T-helper 1 cell treated with Interleukin-12 subunit alpha and Interleukin-12 subunit beta and Interleukin-4 antibody, amounts not matched to agents 30 ng/mL and 1 ng/mL, for 36 hours (primary cell): ENCODE measurements at regions not wholly inside any gene's neighbourhood (a gene's known extent, or its start where the extent isn't known, plus 50 kb on each side); places are given as distances from the start of the nearest gene placed in this dataset.
"Not testable (repeated sequence)": the region's sequence is repeated elsewhere in the genome, so short reads cannot be mapped to it uniquely, and the experiment has no call there.

Source experiments
- intact Hi-C: fragments of 100-400 bp; cut with micrococcal nuclease; formaldehyde crosslinking; loops from one replicate; pipeline ENCODE4 v1.15.1; 2024

DNA sequence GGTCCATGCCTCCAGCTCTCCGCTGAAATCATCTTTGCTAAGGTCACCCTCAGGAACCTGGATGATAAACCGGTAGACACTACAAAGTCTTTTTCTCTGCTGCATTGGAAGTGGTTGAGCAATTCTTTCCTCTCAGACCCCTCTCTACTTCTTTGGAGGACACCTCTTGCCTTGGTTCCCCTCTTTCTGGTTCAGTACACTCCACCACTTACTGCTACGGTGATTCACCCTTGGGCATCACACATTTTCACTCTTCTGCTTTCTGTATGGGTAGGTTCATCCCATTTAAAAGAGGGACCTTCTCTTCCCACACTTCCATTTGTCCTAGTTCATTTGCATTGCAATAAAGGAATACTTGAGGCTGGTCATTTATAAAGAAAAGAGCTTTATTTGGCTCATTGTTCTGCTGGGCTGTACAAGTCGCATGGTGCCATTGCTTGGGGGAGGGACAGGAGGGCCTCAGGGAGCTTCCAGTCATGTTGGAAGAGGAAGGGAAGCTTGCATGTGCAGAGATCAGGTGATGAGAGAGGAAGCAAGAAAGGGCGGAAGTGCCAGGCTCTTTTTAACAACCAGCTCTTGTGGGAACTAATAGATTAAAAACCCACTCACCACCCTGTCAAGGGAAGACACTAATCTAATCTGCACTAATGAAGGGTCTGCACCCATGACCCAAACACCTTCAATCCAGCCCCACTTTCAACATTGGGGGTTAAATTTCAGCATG lies 149.7 kb upstream of the TMEM170B start:
- intact Hi-C loops, result loop anchor here (10.0 kb wide), 1 partner anchor 627 kb away; the partner anchor contains the start of gene HIVEP1

DNA sequence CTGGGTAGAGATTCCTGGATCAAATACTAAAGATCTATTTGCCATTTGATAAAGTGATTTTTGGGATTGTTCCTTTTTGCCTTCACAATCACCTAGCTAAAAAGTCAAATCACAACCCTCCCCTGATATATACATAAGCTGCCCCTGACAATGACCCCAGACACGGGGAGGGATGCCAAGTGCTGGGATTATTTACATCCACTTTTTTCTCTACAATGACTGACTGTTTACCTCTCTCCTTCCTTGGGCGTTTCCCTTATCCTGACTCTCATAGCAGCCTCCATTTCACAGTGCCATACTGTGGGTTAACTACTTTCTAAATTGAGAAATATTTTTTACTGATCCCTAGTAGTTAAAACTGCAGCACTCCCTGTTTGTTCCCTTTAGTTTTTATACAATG lies 150.8 kb upstream of the TMEM170B start:
- intact Hi-C loops, result loop anchor here (1.0 to 10.0 kb wide), 2 partner anchors 28 to 628 kb away; partner anchors contain the start of gene HIVEP1

DNA sequence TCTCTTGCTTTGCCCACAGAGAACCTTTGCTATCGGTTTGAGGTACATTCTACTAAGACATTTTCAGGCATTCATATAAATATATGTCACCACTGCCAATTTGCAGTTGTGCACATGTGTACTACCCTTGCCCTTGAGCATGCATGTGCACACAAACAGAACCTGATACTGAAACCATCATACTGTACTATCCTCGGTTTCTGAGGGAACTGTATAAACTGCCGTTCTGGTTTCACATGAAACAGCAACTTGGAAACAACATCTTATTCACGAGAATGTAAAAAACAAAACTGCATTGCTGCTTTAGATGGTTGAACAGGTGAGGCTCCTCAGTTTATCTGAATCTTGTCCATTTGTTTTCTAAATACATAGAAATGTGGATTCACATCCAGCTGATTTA lies 151.2 kb upstream of the TMEM170B start:
- intact Hi-C loops, result loop anchor here (1.0 to 10.0 kb wide), 2 partner anchors 28 to 628 kb away; partner anchors contain the start of gene HIVEP1

DNA sequence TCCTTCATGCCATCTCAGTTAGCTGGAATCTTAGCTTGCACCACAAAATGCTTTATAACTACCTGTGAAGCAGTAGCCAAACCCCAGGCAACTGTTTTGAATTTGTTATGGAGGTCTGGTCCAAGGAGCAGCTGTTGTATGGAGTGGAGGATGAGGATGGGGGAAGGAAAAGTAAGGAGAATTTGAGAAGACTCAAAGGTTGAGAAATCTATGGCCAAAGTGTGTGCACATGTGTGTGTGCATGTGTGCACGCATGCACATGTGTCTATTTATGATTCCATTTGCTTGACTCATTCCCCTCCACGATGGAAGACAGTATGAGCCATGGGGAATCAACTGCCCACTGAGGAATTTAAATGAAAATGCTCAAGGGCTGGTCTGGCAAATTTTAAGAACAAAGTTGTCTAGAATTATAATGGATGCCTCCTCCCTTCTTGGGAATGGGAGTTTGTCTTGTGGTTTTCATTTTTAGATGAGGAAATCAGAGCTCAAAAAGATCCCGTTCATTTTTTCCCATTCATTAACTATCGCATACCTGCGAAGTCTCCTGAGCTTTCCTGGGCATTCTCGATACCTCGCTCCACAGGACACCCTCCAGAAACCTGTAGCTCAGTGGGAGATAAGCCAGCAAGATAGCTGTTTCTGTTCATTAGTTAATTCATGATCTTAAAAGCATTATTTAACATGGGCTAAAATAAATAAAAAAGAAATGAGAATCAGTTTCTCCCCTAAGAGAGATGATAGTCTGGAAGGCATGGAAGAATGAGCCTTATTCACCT lies 152.3 kb upstream of the NEDD9 start:
- intact Hi-C loops, result loop anchor here (5.0 to 10.0 kb wide), 2 partner anchors 630 to 637 kb away; partner anchors contain the start of genes HIVEP1 and TMEM14B

DNA sequence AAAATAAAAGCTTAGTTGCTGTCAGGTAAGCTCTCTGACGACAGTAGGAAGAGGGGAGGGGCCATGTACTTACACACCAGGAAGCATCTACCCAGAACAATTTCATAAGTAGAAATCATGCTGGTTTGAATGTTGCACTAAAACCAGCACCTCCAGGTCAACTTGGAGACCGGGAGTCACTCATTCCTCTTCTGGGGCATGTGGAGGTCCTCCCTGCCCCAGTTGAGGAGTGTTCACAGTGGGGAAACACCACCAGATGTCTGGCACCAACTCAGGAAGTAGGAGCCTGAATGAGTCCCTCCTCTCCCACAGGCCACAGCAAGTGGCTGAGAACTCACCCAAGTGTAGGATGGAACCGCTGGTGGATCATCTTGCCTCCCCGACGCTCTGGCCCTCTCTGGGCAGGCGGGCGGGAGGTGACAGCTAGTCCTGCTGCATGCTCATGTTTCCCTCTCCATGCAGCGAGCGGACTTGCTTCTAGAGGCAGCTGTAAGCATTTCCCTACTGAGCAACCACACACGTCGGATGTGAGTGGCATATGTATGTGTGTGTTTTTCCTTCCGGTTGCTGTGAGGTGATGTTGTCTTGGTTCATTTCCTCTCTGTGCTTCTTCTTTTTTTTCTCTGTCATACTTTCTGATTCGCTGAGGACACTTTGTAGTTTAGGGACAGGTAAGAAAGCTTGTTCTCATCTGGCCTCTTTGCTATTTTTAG lies 149.5 kb upstream of the NEDD9 start:
- intact Hi-C loops, result loop anchor here (1.0 to 10.0 kb wide), 17 partner anchors 8 to 635 kb away; partner anchors contain the start of genes HIVEP1, MAK, NEDD9 and SMIM13

DNA sequence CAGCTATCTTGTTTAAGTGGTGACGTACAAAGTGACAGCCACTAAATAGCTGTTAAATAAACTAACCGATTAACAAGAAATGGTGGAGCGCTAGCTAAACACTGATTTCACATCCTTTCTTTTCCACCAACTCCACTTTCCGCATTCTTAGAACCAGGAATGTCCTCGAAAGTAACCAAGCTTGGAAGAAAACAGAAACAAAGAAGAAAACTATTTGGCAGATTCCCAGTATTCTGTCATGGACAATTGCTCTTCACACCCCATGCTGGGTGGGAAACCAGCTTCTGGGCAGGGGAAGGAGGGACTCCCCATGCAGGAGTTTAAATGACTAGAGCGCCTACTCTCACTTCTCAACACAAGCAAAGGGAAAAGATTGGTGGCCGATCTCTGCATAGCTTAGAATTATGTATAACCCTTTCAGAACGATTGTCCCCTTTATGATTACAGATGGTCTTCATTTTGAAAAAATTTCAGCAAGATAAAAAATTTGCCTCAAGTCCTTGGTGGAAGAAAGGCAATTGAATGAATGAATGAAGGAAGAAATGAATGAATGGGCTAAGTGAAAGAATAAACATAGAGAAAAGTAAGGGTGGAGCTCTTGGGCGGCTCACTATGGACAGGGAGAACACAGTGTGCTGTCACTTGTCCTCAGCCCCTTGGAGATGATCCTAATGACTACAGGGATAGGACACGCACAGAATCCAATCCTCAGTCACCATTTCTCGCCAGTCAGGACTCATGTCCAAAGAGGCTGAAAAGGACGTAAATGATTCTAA lies 148.7 kb upstream of the NEDD9 start:
- intact Hi-C loops, result loop anchor here (5.0 to 10.0 kb wide), 2 partner anchors 634 kb away; partner anchors contain the start of genes HIVEP1 and TMEM14B

DNA sequence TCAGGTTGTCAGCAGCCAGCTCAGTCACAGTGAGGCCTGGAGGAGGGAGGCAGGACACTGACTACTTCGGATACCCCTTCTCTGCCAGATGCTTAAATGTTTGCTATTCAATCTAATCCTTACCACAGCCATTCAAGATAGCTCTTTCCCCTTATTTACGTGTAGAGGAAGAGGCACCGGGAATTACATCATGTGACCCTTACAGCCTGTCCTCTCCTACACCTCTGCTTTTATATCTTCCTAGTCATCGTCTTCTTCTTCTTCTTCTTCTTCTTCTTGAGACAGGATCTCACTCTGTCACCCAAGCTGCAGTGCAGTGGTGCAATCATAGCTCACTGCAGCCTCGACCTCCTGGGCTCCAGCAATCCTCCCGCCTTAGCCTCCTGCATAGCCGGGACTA lies 148.1 kb upstream of the NEDD9 start:
- intact Hi-C loops, result loop anchor here (5.0 to 10.0 kb wide), 2 partner anchors 633 to 634 kb away; partner anchors contain the start of genes HIVEP1 and TMEM14B

DNA sequence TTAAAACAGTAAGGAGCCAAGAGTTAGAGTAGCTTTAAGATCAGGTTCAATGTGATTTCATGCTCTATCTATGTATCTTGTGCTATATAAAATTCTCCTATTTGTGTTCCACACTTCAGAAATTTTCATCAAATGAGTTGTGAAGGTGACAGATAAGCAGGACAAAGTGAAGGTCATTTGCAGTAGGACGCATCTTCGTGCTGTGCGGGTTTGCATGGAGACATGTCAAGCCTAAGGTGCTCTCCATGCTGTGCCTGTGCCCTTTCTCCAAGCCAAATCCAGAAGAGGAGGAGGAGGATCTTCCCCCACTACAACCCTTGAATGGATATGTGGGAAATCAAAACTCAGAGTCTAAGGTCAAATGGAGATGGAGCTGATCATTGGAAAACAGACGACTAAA lies 147.3 kb upstream of the NEDD9 start:
- intact Hi-C loops, result loop anchor here (5.0 to 10.0 kb wide), 2 partner anchors 633 to 635 kb away; partner anchors contain the start of genes HIVEP1 and TMEM14B

DNA sequence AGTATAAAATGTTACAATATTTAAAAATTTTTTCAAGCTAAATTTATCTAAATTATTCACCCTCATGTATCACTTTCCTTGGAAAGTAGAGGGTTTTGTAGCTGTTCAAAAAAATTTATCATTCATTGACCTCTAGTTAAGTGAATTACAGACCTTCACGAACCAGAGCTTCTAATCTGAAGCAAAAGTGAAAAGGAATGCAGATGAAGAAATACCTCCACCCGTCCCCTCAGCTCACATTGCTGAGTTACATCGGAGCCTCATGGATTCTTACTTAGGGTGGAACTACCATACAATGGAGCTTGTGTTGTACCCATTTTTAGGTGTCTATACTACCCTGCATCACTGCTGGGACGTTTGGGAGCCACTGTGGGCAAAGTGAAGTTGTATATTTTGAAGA lies 146.2 kb upstream of the NEDD9 start:
- intact Hi-C loops, result no loop called here

DNA sequence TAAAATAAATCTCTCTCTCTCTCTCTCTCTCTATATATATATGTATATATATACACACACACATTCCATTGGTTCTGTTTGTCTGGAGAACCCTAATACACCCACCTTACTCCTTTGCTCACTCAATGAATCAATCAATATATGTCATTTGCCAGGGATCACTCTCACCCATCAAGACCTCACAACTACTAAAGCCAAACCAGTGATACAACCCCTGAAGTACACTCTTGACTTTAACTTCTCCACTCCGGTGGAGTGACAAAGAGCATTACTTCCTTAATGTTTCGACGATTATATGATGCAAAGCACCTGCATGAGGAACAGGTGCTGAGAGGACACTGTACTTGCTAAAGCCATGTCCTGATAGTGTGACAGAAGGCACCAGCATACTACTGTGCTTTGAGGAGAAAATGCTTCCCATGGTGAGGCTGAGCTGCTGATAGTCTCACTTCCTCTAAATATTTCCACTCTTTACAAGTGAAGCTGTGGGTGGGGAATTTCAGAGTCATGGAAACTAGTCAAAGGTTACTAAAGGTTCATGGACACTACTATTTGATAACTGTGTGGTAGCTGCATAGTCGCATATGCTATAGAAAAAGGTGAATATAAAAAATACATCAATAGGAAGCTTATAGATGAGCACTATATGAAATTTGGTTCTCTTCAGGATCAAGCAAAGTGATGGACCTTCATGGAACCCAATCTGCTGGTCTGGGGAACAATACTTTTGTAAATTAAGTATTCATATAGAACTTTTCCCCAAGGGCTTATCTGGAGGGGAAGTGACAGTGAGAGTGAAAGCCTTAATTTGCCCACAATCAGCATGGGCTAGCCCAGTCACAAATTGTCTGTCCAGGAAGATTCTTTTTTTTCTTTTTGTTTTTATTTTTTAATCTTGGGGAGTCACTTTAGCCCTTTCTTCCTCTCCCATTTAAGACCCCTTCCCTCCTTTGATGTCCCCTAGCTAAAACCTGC lies 141.9 kb upstream of the NEDD9 start:
- intact Hi-C loops, result loop anchor here (1.0 kb wide), 1 partner anchor 8 kb away; no protein-coding TSS in a partner anchor

DNA sequence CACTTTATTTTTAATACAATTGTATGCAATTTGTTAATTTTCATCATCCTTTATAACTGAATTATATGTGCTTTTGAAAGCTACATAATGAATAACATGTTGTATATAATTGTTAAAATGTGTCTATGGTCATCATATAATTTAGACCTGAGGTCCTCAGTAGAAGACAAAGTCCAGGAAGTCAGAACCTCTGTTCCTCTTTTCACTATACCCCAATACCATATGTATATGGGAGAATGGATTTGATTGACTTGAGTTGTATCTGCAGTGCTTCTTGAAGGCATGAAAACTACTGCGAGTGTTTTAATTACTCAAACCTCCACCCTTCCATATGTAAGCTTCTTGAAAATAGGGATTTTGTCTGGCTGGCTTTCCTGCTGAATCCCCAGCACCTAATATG lies 140.7 kb upstream of the NEDD9 start:
- intact Hi-C loops, result no loop called here

DNA sequence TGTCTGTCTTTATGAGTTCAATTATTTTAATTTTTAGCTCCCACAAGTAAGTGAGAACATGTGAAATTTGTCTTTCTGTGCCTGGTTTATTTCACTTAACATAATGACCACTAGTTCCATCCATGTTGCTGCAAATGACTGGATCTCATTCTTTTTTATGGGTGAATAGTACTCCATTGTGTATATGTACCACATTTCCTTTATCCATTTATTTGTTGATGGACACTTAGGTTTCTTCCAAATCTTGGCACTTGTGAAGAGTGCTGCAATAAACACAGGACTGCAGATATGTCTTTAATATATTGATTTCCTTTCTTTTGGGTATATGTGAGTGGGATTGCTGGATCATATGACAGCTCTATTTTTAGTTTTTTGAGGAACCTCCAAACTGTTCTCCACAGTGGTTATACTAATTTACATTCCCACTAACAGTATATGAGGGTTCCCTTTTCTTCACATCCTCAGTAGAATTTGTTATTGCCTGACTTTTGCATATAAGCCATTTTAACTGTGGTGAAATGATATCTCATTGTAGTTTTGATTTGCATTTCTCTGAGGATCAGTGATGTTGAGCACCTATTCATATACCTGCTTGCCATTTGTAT lies 139.8 kb upstream of the NEDD9 start:
- intact Hi-C loops, result not testable (repeated sequence)

DNA sequence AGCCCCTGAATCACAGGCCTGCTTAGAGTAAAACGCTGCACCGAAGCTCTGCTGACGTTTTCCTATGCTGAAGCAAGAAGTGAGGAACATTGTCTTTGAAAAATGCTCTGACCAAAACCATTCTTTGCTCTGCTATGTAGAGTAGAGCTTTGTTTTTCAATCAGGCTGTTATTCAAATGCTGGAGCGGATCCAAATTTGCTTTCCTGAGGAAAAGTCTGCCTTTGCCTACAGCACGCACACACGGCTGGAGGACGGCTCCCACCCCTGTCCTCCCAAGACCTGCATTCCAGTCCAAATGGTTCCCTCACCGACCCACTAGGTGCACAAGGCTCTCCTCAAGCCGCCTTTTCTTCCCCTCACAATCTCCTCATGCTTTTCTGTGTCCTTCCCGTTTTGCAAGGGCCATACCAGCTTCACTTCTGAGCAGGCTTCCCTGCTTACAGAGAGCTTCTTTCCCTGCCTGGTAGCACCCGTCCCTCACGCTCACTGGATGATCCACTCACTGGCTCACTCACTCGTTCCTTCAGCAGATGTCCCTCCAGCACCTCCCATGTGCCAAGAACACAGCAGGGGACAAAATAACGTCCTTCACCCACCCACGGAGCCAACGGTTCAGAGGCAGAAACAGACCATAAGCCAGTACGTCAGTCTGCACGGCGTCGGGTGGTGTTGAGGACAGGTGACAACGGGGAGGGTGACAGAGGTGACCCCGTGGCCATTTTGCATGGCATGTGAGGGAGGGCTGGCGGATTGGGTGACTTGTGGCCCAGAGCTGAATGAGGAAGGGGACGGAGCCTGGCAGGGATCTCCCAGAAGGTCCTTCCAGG lies 137.9 kb upstream of the NEDD9 start:
- intact Hi-C loops, result no loop called here

DNA sequence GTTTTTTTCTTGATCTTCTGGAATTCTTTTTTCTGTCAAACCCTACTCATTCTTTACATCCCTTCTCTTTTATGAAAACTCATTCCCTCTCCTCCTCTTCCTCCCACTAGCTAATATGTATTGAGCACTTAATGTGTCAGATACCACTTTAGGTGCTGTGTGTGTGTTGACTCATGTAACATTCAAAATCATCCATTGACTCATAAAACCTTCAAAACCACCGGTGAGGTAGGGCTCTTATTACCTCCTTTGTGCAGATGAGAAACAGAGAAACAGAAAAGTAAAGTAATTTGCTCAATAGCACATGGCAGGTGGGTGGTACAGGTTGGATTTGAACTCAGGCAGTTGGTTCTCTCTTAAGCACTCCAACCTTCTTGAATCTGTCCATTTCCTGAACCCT lies 136.3 kb upstream of the NEDD9 start:
- intact Hi-C loops, result loop anchor here (5.0 kb wide), 3 partner anchors 91 to 749 kb away; partner anchors contain the start of gene SMIM13

DNA sequence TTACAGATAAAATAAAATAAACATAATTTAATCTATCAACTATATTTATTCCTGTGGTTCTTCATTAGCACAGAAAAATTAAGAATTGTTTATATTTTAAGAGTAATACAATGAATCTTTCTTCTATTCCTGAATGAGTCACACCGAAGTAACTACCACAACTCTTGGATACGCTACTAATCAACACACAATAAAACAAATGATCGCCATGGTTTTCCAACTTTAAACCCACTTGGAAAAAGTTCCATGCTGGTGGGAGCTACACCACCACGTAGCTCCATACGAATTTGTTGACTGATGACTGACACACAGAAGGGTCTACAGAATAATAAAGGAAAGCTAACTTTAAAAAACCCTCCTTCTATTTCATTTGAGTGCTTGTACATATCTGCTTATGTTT lies 135.8 kb upstream of the NEDD9 start:
- intact Hi-C loops, result loop anchor here (5.0 kb wide), 3 partner anchors 91 to 749 kb away; partner anchors contain the start of gene SMIM13

DNA sequence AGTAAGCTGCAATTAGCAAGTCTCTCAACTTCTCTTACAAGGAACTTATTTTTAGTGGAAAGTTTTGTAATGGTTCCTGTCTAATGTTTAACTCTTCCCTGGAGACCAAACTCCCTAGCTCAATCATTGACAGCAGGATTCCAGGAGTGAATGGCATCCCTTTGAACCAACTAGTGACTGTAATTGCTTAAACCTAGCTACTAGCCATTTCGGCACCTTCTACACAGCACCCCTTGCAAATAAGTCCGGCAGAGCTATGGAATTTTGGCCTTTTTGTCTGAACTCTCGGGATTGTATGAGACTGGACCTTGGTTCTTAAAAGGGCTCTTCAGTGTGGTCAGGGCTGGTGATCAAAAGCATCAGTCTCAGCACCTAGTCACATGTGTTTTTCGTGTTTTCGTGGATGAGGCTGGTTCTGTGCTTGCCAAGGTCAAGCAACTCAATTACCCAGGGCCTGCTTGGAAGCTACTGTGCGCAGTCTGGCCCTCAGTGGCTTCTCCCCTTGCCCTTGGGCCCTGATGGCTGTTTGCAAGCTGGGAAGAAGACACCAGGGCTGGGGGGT lies 135.3 kb upstream of the NEDD9 start:
- intact Hi-C loops, result loop anchor here (2.0 to 5.0 kb wide), 5 partner anchors 90 to 750 kb away; partner anchors contain the start of gene SMIM13

DNA sequence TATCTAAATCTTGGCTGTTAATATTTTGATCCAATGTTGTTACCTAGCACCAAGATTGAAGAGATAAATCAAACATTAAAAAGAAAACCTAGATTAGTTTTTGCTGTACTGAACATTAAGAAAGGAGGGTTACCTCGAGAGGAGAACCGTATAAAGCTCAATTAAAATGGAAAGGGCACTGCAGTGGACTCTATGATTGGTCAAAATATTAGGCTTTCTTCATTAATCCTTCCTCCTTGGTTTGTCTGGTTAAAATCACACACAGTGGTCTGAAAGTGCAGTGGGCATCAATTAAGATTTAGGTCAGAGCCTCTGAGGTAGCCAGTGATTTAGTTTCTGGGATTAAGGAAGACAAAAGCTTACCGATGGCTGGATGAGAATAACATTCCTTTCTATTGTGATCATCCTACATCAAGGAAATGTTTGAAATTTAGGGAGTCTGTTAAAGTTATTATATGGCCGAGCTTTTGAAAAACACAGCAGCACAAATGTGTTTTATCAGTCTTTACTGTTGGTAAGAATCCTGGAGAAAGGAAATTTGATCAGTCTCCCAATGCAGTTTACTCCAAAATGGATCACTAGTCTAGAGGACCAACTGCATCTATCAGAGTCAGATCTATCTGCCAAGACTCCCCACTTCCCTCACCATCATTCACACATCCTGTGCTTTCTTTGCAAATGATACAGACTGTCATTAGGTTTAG lies 134.6 kb upstream of the NEDD9 start:
- intact Hi-C loops, result loop anchor here (1.0 to 5.0 kb wide), 12 partner anchors 13 to 750 kb away; partner anchors contain the start of genes NEDD9 and SMIM13
